ENCODE measurements at regions not wholly inside any gene's neighbourhood (a gene's known extent, or its start where the extent isn't known, plus 50 kb on each side); places are given as distances from the start of the nearest gene placed in this dataset.
"Not testable (repeated sequence)": the region's sequence is repeated elsewhere in the genome, so short reads cannot be mapped to it uniquely, and the experiment has no call there.

DNA sequence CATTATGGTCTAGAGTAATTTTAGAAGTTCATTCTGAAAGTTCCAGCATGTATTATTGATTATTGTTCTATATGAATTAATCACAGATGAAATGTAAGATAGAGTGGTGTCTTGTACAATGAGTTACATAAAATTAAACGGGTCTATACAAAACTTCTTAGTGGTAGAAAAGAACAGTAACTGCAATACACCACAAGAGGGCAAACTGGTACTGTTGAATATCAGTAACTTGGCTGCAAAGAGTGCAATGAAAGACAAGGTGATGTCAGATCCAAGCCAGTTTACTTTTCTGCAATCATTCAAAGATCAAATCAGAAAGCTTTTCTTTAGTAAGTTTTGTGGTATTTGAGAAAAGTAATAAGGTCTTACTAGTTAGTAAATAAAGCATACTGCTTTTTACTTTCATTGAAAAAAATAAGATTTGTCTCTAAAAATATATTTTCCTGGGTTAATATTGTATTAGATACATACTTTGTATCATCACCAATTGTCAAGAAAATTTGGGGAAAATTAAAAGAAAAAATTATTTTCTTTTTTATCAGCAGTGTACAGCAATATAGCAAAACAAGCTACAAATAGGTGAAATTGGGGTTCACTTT is 66.4 kb upstream of the BTG3 start:
- no peak for DNase-seq (ENCODE audit: low read depth)

DNA sequence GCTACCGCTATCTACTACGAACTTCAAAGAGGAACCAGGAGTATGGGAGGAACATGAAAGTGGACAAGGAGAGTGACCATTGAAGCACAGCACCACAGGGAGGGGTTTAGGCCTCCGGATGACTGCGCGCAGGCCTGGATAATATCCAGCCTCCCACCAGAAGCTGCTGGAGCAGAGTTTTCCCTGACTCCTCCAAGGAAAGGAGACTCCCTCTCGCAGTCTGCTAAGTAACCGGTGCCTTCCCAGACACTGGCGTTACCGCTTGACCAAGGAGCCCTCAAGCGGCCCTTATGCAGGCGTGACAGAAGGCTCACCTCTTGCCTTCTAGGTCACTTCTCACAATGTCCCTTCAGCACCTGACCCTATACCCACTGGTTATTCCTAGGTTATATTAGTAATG is 64.2 kb upstream of the BTG3 start:
- not testable (repeated sequence) for DNase-seq (ENCODE audit: low read depth)

DNA sequence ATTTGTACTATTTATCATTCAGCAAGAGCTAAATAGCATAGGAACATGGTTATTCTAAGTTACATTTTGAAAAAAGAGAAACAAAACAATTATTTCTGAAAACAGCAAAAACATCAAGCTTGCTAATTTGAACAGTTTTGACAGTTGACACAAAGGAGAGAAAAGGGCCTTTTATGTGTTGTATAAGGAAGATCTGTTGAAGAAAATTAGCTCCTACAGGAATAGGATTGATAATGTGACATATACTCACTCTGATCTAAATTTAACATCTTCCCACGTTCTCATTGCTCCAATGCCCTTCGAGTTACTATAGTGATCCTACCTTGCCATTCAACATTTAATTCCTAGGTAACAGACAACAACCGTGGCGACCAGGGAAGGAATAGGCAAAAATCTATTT is 61.4 kb upstream of the BTG3 start:
- DNase-seq (ENCODE audit: low read depth): no peak

DNA sequence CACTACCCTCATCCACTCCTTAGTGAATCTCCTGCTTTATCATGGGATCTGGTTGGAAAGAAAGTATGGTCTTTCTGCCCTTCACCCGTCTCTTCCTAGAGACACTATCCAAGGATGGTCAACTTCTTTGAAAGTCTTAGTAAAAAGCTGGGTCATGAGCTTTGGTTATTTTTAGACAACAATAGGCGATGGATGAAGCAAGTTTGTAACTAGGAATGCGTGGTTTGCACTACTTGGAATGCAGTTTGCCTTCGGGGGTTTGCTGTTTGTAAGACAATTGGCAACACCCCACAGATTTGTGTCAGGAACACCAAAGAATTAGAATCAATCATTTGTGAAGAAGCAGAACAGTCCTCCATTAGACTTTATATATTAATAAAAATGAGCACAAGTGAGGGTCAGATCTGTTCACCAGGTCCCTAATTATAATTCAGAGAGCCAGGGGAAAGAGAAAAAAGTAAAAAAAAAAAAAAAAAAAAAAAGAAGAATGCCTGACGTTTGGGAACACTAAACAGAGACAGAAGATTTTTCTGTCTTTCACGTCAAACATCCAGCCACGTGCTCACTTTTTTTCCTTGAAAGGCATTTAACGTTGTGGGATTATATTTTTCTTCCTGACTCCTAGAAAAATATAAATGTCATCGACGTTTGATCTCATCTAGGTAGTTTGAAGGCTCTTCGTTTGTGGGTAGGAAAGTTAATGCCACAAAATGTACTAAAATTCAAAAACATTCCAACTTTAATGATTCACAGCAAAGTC is 60.7 kb upstream of the BTG3 start:
- no peak for DNase-seq (ENCODE audit: low read depth)

DNA sequence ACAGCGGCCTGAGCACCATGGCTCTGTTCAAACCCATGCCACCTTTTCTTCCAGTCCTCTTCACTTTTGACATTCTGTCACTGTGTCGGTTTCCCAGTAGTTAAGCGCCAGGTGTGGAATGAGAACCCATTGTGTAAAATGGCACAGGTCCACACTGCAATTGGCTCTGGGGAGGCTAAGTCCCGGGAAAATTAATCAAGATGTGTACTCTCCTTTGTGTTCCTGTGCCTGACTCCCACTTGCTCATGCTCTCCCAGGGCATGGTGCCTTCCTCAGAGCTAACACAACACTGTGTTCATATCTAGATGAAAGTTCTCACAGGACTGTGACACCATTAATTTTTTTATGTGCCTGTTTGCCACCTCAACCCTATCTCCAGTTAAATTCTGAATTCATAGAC is 59.0 kb upstream of the BTG3 start:
- DNase-seq (ENCODE audit: low read depth): no peak

DNA sequence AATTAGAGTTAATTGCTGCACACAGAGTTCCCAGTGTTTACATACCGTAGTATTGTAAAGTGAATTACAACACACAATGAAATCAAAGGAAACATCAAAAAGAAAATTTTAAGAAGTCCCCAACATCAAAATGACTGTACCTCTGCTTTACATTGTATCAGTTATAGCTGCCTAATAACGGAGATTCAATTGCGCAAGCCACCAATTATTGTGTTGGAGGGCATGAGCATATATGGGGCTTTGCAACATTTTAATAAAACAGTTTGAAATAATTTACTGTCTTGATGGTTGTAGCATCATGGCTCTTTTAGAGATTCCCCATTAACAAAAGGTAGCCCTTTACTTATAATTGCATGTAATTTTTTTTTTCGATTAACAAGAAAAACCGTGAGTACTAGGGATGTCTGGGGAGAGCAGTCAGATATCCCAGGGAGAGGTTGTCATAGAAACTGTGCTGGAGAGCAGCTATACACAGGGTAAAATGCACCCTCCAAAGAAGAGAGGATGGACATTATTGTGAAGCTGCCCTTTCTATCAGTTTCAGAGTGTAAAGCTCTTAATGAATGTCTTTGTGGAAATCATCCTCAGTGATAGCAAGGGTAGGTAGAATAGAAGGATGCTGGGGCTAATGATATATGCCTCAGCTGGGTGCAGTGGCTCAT is 55.9 kb upstream of the BTG3 start:
- DNase-seq (ENCODE audit: low read depth): no peak

DNA sequence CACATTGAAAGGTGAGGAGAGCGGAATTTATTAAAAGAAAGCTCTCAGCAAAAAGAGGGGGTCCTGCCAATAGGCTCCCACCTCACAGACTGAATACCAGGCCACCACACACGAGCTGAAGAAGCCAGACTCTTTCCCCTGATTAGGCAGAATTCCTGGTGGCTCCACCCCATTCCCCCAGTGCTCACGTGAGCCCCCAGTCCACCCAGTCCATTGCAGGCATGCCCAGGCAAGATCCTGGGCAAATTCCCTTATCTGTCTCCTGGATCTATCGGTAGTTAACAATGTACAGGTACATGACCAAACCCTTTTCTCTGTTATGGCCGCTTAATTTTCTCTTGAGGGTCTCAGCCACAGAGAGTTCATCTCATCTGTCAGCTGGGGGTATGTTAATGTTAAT is 54.6 kb upstream of the BTG3 start:
- no peak for DNase-seq (ENCODE audit: low read depth)
